ENCODE measurements at regions not wholly inside any gene's neighbourhood (a gene's known extent, or its start where the extent isn't known, plus 50 kb on each side); places are given as distances from the start of the nearest gene placed in this dataset.

DNA sequence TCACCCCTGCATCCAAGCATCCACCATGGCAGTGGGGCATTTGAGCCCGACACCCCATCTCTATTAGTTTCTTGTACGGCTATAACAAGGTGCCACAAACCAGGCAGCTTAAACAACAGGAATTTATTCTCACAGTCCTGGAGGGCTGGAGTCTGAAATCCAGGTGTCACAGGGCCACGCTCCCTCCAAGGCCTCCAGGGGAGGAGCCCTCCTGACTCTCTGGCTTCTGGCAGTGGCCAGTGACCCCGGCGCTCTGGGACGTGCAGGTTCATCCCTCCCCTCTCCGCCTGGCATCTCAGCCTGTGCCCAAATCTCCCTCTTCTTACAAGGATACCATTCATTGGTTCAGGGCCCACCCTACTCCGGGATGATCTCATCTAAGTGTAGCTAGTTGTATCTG, 394.5 kb upstream of the IRX1 start (continued):
- TF ChIP-seq SIN3A (conservative IDR thresholded peaks at IDR 0.05 in 1 of 2, IDR thresholded peaks at IDR 0.05 in 1 of 2; ENCODE audit: low read depth in 1 of 2, low read length in 2 of 2) (no peak), YY1 (IDR thresholded peaks at IDR 0.05; ENCODE audit: low read depth, low read length) (no peak), PHF8 (conservative IDR thresholded peaks at IDR 0.05; ENCODE audit: low read depth, low read length) (no peak), SAP30 (IDR thresholded peaks at IDR 0.05; ENCODE audit: insufficient read depth, insufficient replicate concordance, low read length) (no peak), SUZ12 (IDR thresholded peaks at IDR 0.05; ENCODE audit: low read length) (no peak)
